ENCODE measurements at regions not wholly inside any gene's neighbourhood (a gene's known extent, or its start where the extent isn't known, plus 50 kb on each side); places are given as distances from the start of the nearest gene placed in this dataset.

DNA sequence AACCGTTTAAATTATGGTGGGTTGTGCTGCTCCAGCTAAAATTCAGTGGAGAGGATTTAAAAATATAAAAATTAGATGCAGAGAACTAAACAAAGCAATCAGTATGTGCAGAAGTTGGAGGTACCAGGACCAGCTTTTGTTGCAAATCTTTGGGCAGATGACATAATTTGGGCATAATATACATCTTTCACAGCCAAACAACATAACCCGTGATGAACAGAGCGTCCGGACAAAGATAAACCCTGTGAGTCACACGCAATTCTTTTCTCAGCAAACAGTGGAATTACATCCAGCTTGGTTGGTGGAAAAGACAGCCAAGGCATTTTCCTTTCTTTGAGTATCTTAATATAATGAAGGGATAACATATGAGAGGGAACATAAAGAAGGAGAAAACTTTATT lies 419.4 kb upstream of the ADAMTS9 start:
- no peak overlapping the region for H3K4me3 ChIP-seq (ENCODE audit: low read length)
- DNase-seq (ENCODE audit: low read depth), result no peak
- TF ChIP-seq, protein P1, sequence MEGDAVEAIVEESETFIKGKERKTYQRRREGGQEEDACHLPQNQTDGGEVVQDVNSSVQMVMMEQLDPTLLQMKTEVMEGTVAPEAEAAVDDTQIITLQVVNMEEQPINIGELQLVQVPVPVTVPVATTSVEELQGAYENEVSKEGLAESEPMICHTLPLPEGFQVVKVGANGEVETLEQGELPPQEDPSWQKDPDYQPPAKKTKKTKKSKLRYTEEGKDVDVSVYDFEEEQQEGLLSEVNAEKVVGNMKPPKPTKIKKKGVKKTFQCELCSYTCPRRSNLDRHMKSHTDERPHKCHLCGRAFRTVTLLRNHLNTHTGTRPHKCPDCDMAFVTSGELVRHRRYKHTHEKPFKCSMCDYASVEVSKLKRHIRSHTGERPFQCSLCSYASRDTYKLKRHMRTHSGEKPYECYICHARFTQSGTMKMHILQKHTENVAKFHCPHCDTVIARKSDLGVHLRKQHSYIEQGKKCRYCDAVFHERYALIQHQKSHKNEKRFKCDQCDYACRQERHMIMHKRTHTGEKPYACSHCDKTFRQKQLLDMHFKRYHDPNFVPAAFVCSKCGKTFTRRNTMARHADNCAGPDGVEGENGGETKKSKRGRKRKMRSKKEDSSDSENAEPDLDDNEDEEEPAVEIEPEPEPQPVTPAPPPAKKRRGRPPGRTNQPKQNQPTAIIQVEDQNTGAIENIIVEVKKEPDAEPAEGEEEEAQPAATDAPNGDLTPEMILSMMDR (conservative IDR thresholded peaks at IDR 0.05; ENCODE audit: low read depth, low read length), result no peak

GRCh38 chr3:65101450-65101849 lies 413.6 kb upstream of the ADAMTS9 start:
- TF ChIP-seq, protein P1 (conservative IDR thresholded peaks at IDR 0.05; ENCODE audit: low read depth, low read length), result no peak
- no peak for DNase-seq (ENCODE audit: low read depth)
- no peak overlapping the region for H3K4me3 ChIP-seq (ENCODE audit: low read length)

DNA sequence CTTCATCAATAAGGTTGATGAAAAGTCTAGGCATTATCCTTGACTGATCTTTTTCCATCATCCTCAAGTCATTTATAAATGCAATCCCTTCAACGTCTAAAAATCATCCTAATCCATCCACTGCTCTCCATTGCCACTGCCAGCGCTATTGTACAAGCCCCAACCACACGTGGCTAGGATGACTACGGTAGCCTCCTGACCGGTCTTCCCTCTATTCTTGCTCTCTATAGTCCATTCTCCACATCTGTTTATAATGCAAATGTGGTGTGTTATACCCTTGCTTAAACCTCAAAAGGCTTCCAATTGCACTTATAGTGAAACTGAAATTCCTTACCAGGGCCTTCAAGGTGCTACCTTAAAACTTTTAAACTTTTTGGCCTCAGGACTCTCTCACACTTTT lies 410.6 kb upstream of the ADAMTS9 start:
- no peak for DNase-seq (ENCODE audit: low read depth)
- H3K4me3 ChIP-seq (ENCODE audit: low read length), result no peak overlapping the region
- TF ChIP-seq, protein P1 (conservative IDR thresholded peaks at IDR 0.05; ENCODE audit: low read depth, low read length), result no peak

DNA sequence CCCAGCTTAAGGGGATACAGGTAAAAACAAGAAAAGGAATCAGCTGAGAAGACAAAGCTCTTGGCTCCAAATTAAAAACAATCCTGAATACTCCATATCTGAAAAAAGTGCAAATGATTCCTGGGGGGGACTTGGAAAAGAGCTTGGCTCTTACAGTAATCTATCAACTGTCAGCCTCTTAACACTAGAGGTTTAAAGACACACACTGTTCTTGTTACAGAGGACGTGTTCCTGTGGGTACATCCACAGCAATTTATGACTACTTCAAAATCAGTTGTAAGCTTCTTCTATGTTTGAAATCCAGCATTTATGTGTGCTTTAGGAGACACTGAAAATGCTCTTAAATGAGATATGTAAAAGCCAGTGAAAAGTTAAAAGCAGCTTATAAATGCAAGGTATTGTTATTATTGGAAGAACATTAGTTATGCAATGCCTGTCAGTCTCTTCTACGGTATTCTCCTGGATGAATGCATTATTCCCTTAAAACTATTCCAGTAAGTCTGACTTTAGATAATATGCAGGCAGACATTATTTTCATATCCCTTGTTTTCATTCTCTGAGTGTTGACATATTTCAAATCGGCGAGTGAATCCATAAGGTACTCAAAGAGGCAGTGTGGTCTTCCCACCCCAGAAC lies 408.4 kb upstream of the ADAMTS9 start:
- TF ChIP-seq, protein P1 (conservative IDR thresholded peaks at IDR 0.05; ENCODE audit: low read depth, low read length), result no peak
- no peak overlapping the region for H3K4me3 ChIP-seq (ENCODE audit: low read length)
- DNase-seq (ENCODE audit: low read depth), result no peak

GRCh38 chr3:65094723-65095122 lies 406.9 kb upstream of the ADAMTS9 start:
- no peak overlapping the region for H3K4me3 ChIP-seq (ENCODE audit: low read length)
- TF ChIP-seq, protein P1 (conservative IDR thresholded peaks at IDR 0.05; ENCODE audit: low read depth, low read length), result no peak
- no peak for DNase-seq (ENCODE audit: low read depth)

DNA sequence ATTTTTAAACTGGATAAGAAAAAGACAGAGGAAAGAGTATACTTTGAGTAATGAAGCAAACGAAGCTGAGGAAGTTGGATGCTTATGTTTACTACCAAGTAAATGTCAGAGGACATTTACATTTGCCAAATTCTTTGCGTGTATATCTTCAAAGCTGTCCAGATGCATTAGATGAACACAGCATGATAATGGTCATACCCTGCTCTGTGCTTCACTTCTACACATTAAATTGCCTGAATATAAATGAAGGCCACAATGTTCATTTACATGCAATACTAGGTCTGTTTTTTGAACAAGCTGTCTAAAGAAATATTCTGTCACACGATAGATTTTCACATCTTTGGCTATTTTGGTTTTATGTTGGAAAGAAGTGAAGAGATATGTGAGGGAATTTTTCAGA lies 405.8 kb upstream of the ADAMTS9 start:
- TF ChIP-seq, protein P1 (conservative IDR thresholded peaks at IDR 0.05; ENCODE audit: low read depth, low read length), result no peak

DNA sequence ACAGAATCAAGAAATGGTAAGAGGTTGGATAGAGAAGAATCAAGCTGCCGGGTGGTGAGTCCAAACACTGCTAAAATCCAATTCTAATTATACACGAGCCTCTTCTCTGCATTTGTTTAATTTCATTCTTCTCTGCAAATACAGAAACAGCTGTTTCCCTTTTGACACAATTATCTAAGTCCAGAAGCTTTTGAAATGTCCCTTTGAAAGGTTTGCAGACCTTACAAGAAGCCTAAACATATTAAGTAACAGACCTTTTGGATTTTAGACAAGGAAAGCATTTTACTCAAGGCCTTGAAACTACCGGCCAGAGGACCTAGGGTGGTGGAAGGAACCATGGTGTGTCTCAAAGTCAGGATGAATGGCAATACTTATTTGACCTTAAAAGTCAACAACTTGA lies 403.8 kb upstream of the ADAMTS9 start:
- no peak for DNase-seq (ENCODE audit: low read depth)
- H3K4me3 ChIP-seq (ENCODE audit: low read length), result no peak overlapping the region
- TF ChIP-seq, protein P1 (conservative IDR thresholded peaks at IDR 0.05; ENCODE audit: low read depth, low read length), result no peak

More for the DNA sequence above, 405.8 kb upstream of the ADAMTS9 start:
- DNase-seq (ENCODE audit: low read depth), result no peak
- H3K4me3 ChIP-seq (ENCODE audit: low read length), result no peak overlapping the region
